Body of pancreas (tissue), 4 donors: ENCODE measurements at regions not wholly inside any gene's neighbourhood (a gene's known extent, or its start where the extent isn't known, plus 50 kb on each side); places are given as distances from the start of the nearest gene placed in this dataset.

ENCODE experiments used
- ATAC-seq: fragments of 150-250 bp; one replicate; pipeline ENCODE4 v1.9.1; 2016
- DNase-seq, 4 donors: peaks; one replicate each; pipeline ENCODE4 v3.0.0-alpha.2; 2019
- H3K27ac ChIP-seq, 4 donors: fragments of 200-600 bp; sonication (generic); 1 replicate in 3 of 4; 2 replicates in 1 of 4; pipeline versions ENCODE4 v1.5.1 to v1.6.1; 2016 to 2019; ENCODE audit warnings: mild to moderate bottlenecking in 1 of 4, mixed read lengths in 1 of 4, moderate library complexity in 1 of 4
- H3K27me3 ChIP-seq, 2 donors: fragments of 200-600 bp; sonication (generic); one replicate each; pipeline ENCODE4 v1.6.0; 2016; ENCODE audit warnings: mild to moderate bottlenecking in 1 of 2
- H3K36me3 ChIP-seq, 2 donors: fragments of 200-600 bp; sonication (generic); replicated peaks in 1 of 2; 2 replicates each; pipeline ENCODE4 v1.5.1; 2016; ENCODE audit warnings: low read depth in 2 of 2; ENCODE audit not compliant: insufficient read depth in 1 of 2
- H3K4me1 ChIP-seq: fragments of 200-600 bp; sonication (generic); one replicate; pipeline ENCODE4 v1.6.0; 2016
- H3K4me3 ChIP-seq, 2 donors: fragments of 200-600 bp; sonication (generic); 1 replicate in 1 of 2; 2 replicates in 1 of 2; pipeline ENCODE4 v1.5.1; 2016 to 2019
- H3K9me3 ChIP-seq, 3 donors: fragments of 200-600 bp; sonication (generic); 1 replicate in 2 of 3; 2 replicates in 1 of 3; pipeline ENCODE4 v1.5.1; 2016
- POLR2A ChIP-seq, 3 donors: fragments of 450-650 bp; IDR thresholded peaks; one replicate each; pipeline ENCODE4 v1.6.1; 2016; ENCODE audit warnings: antibody characterized with exemption in 3 of 3, mild to moderate bottlenecking in 2 of 3
- WGBS, 2 donors: methylation state at CpG; one replicate each; pipeline ENCODE4 v1.1.5; 2017; 5-methylcytosine and 5-hydroxymethylcytosine counted together
- intact Hi-C: fragments of 100-400 bp; cut with DNase I; formaldehyde crosslinking; loops from one replicate; pipeline ENCODE4 v1.15.1; 2023
- TF ChIP-seq, protein P1 (sequence below), 7 experiments: fragments of 450-650 bp in 4 of 7; fragments of 200-600 bp in 3 of 7; sonication (generic) in 3 of 7; IDR thresholded peaks; one replicate each; pipeline ENCODE4 v1.5.1; 2016 to 2019; ENCODE audit warnings: antibody characterized with exemption in 7 of 7

GRCh38 chr18:1526991-1527390 is 622.3 kb downstream of the ADCYAP1 start:
- H3K9me3 ChIP-seq, result no peaks in the 10 kb centered on the region
- no peaks in the 10 kb centered on the region for H3K27me3 ChIP-seq
- H3K4me3 ChIP-seq, result no peak overlapping the region
- WGBS, 2 donors, result 47 to 66% methylated on average over 1 of the region's 1 CpG
- no peaks in the 10 kb centered on the region for H3K36me3 ChIP-seq
- H3K4me1 ChIP-seq, result no peaks in the 10 kb centered on the region
- ATAC-seq (no peak), DNase-seq (no peak)
- TF ChIP-seq, protein P1, sequence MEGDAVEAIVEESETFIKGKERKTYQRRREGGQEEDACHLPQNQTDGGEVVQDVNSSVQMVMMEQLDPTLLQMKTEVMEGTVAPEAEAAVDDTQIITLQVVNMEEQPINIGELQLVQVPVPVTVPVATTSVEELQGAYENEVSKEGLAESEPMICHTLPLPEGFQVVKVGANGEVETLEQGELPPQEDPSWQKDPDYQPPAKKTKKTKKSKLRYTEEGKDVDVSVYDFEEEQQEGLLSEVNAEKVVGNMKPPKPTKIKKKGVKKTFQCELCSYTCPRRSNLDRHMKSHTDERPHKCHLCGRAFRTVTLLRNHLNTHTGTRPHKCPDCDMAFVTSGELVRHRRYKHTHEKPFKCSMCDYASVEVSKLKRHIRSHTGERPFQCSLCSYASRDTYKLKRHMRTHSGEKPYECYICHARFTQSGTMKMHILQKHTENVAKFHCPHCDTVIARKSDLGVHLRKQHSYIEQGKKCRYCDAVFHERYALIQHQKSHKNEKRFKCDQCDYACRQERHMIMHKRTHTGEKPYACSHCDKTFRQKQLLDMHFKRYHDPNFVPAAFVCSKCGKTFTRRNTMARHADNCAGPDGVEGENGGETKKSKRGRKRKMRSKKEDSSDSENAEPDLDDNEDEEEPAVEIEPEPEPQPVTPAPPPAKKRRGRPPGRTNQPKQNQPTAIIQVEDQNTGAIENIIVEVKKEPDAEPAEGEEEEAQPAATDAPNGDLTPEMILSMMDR (IDR thresholded peaks at IDR 0.05), result no peak
- TF ChIP-seq POLR2A (IDR thresholded peaks at IDR 0.05), result no peak
- no peak overlapping the region for H3K27ac ChIP-seq
- intact Hi-C loops, result no loop called here

DNA sequence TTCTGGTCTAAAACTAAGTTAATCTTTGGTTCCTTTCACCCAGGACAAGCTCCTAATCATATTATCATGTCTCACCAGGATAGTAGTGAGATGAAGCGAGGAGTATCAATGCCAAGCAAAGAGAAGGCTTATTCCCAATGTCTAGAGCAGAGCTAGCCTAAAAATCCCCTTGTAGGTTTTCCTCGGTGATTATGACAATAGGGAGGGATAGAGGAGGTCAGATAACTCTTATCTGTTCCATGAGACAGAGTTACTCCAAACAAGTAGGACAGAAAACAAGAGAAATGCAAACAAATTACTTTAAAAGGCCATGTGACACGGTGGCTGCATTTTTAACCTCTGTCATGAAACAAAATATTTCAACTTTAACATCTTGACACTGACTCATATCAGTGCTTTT is 623.1 kb downstream of the ADCYAP1 start:
- H3K27ac ChIP-seq, result no peak overlapping the region
- H3K4me1 ChIP-seq, result no peaks in the 10 kb centered on the region
- H3K27me3 ChIP-seq, result no peaks in the 10 kb centered on the region
- WGBS, 2 donors, result 52 to 55% methylated on average over 3 of the region's 3 CpGs
- intact Hi-C loops, result no loop called here
- no peak overlapping the region for H3K4me3 ChIP-seq
- H3K36me3 ChIP-seq, result no peaks in the 10 kb centered on the region
- ATAC-seq (no peak), DNase-seq (no peak)
- H3K9me3 ChIP-seq, result no peaks in the 10 kb centered on the region
- TF ChIP-seq, protein P1 (IDR thresholded peaks at IDR 0.05), result no peak
- no peak for TF ChIP-seq POLR2A (IDR thresholded peaks at IDR 0.05)

DNA sequence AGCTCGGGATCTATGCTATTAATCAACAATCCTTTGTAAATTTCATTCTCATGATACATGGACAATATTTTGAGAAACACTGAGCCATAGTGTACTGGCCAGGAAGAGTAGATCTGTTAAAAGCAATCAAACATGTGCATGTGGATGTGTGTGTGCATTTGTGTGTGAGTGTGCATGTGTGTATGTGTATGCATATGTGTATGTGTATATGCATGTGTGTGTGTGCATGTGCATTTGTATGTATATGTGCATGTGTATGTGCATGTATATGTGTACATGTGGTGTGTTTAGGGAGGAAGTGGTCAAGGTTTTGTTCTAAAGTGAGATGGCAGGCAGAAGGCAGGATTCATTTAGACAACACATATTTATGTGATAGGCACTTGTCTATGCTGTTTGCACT is 623.8 kb downstream of the ADCYAP1 start:
- Histone ChIP-seq H3K4me3 (no peak overlapping the region), H3K27me3 (no peaks in the 10 kb centered on the region), H3K4me1 (no peaks in the 10 kb centered on the region), H3K9me3 (no peaks in the 10 kb centered on the region), H3K36me3 (no peaks in the 10 kb centered on the region), H3K27ac (no peak overlapping the region)
- DNase-seq (no peak), ATAC-seq (no peak)
- intact Hi-C loops, result no loop called here
- TF ChIP-seq, protein P1 (IDR thresholded peaks at IDR 0.05), result no peak
- no peak for TF ChIP-seq POLR2A (IDR thresholded peaks at IDR 0.05)
- WGBS, 2 donors, result 64 to 69% methylated on average over 1 of the region's 1 CpG

GRCh38 chr18:1528964-1529509 is 624.4 kb downstream of the ADCYAP1 start:
- TF ChIP-seq, protein P1 (IDR thresholded peaks at IDR 0.05), result no peak
- no peak for TF ChIP-seq POLR2A (IDR thresholded peaks at IDR 0.05)
- no peak for DNase-seq
- no peak overlapping the region for H3K27ac ChIP-seq
- H3K27me3 ChIP-seq, result no peaks in the 10 kb centered on the region
- intact Hi-C loops, result no loop called here
- WGBS, 2 donors, result 60 to 68% methylated on average over 2 of the region's 2 CpGs
- no peaks in the 10 kb centered on the region for H3K4me1 ChIP-seq
- no peak for ATAC-seq
- H3K4me3 ChIP-seq, result no peak overlapping the region
- no peaks in the 10 kb centered on the region for H3K36me3 ChIP-seq
- H3K9me3 ChIP-seq, result no peaks in the 10 kb centered on the region

DNA sequence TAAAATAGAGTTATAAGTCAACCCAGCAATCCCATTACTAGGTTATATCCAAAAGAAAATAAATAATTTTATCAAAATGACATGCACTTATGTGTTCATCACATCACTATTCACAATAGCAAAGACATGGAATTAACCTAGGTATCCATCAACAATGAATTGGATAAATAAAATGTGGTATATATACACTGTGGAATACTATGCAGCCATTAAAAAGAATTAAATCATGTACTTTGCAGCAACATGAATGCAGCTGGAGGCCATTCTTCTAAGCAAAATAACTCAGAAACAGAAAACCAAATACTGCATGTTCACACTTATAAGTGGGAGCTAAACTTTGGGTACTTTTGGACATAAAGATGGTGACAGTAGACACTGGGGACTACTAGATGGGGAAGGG is 626.0 kb downstream of the ADCYAP1 start:
- no peak for DNase-seq
- intact Hi-C loops, result no loop called here
- ATAC-seq, result no peak
- Histone ChIP-seq H3K4me1 (no peaks in the 10 kb centered on the region), H3K27me3 (no peaks in the 10 kb centered on the region), H3K27ac (no peak overlapping the region), H3K4me3 (no peak overlapping the region), H3K9me3 (no peaks in the 10 kb centered on the region), H3K36me3 (no peaks in the 10 kb centered on the region)
- TF ChIP-seq, protein P1 (IDR thresholded peaks at IDR 0.05), result no peak
- no peak for TF ChIP-seq POLR2A (IDR thresholded peaks at IDR 0.05)
